22Rv1 (cell line): ENCODE measurements at regions not wholly inside any gene's neighbourhood (a gene's known extent, or its start where the extent isn't known, plus 50 kb on each side); places are given as distances from the start of the nearest gene placed in this dataset.

Experiments
- H3K27ac ChIP-seq: fragments of 450-650 bp; 2 replicates; pipeline ENCODE4 v1.5.1; 2017
- ZFX ChIP-seq: fragments of 450-650 bp; IDR thresholded peaks from 2 replicates; pipeline ENCODE4 v1.6.1; 2017; ENCODE audit warnings: antibody characterized with exemption, borderline replicate concordance
- TF ChIP-seq, protein P1 (sequence below): fragments of 450-650 bp; IDR thresholded peaks from 2 replicates; pipeline ENCODE4 v1.5.1; 2017; ENCODE audit warnings: mild to moderate bottlenecking

DNA sequence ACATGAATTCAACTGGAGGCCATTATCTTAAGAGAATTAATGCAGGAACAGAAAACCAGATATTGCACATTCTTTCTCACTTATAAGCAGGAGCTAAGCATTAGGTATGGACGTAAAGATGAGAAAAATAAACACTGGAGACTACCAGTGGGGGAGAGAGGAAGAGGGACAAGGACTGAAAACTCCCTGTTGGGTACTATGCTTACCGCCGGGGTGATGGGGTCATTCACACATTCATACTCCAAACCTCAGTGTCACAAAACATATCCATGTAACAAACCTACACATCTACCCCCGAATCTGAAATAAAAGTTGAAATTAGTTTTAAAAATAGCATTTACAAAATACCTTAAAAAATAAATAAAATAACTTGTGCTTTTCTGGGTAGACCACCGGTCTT, 80.8 kb upstream of the RAP1B start:
- TF ChIP-seq ZFX = no peak
- TF ChIP-seq, protein P1, sequence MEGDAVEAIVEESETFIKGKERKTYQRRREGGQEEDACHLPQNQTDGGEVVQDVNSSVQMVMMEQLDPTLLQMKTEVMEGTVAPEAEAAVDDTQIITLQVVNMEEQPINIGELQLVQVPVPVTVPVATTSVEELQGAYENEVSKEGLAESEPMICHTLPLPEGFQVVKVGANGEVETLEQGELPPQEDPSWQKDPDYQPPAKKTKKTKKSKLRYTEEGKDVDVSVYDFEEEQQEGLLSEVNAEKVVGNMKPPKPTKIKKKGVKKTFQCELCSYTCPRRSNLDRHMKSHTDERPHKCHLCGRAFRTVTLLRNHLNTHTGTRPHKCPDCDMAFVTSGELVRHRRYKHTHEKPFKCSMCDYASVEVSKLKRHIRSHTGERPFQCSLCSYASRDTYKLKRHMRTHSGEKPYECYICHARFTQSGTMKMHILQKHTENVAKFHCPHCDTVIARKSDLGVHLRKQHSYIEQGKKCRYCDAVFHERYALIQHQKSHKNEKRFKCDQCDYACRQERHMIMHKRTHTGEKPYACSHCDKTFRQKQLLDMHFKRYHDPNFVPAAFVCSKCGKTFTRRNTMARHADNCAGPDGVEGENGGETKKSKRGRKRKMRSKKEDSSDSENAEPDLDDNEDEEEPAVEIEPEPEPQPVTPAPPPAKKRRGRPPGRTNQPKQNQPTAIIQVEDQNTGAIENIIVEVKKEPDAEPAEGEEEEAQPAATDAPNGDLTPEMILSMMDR = no peak
- no peak overlapping the region for H3K27ac ChIP-seq

DNA sequence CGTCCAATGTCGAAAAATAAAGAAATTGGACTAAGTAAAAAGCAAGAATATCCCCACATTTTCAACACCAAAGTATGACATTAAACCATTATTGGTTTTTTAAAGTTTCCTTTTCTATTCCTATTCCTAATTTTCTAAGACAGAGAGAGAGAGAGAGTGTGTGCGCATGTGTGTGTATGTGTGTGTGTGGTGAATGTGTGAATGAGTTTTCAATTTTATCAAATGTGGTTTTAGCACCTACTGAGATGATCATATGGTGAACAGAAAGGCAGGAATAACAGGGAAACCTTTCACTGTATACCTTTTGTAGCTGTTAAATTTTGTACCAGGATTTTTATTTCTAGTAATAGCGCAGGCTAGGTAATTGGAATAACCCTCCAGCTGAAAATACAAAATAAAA, 80.4 kb upstream of the RAP1B start:
- no peak overlapping the region for H3K27ac ChIP-seq
- TF ChIP-seq ZFX = no peak

DNA sequence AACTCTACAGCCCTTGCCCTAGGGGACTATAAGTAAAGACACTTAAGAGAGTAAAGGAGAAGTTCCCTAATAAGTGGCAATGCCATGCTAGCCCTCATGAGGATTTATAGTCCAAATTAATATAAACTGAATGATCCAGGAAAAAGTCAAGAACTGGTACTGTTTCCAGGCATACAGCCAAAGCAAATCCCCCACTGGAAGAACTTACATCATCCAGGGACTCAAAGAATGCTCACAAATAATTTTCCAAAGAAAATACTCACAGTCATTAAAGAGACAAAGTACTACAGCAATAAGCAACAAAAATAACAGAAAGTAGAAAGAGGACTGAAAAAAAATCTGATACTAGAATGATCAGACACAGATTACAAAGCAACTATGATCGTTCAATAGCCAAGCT, 79.7 kb upstream of the RAP1B start:
- TF ChIP-seq ZFX = no peak
- TF ChIP-seq, protein P1 = no peak
- no peak overlapping the region for H3K27ac ChIP-seq

DNA sequence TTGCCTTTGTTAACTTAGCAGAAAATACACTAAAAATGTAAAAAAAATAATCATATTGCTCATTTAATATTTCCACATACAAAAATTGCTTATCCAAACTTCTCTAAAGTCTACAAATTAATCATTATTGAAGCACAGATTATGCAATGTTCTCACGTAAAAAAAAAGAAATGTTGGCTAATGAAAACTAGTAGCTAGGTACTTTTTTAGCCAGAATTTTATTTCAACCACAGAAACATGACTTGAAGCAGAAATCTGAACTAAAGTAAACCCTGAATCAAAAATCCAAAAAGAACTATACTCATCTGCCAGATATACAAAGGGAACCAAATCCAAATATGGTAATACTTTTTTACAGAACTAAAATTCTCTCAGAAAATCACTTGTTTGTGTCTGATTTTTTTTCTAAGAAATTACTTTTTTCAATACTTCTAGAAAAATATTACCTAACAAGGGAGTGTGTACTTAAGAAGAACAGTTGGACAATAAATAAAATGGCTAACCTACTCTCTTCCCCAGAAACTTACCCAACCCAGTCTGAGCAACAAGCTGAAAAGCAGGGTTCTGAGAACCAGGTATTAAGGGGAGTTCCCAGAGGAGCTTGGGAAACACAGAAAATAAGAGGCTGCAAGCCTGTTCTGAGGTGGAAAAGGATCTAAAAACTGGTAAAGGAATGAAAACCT, 78.4 kb upstream of the RAP1B start:
- no peak overlapping the region for H3K27ac ChIP-seq
- no peak for TF ChIP-seq ZFX
- TF ChIP-seq, protein P1 = no peak

DNA sequence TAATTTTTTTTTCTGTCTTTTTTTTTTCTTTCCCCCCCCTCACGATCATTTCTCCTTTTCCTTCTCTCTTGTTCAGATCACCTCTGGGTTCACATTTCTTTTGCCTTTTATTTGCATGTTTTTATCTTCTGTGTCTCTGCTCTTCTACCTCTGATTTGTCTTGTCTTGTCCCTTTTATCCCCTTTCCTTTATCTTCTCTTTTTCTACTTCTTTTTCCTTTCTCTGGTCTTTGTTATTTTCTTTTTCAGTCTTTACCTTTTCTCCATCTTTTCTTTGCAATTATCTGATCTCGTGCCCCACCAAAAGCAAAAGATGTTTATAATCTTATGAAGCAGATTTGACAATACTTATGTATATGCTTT, 77.8 kb upstream of the RAP1B start:
- H3K27ac ChIP-seq = no peak overlapping the region
- TF ChIP-seq, protein P1 = no peak
- no peak for TF ChIP-seq ZFX

DNA sequence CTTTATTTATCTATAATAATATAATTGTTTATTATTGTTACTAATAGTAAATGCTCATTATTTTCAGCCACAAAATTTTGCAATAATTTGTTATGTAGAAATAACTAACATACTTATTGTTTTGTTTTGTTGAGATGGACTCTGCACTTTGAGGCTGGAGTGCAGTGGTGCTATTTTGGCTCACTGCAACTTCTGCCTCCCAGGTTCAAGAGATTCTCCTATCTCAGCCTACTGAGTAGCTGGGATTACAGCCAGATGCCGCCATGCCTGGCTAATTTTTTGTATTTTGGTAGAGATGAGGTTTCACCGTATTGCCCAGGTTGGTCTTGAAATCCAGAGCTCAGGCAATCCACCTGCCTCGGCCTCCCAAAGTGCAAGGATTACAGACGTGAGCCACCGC, 76.6 kb upstream of the RAP1B start:
- no peak for TF ChIP-seq ZFX
- TF ChIP-seq, protein P1 = no peak
- H3K27ac ChIP-seq = no peak overlapping the region

DNA sequence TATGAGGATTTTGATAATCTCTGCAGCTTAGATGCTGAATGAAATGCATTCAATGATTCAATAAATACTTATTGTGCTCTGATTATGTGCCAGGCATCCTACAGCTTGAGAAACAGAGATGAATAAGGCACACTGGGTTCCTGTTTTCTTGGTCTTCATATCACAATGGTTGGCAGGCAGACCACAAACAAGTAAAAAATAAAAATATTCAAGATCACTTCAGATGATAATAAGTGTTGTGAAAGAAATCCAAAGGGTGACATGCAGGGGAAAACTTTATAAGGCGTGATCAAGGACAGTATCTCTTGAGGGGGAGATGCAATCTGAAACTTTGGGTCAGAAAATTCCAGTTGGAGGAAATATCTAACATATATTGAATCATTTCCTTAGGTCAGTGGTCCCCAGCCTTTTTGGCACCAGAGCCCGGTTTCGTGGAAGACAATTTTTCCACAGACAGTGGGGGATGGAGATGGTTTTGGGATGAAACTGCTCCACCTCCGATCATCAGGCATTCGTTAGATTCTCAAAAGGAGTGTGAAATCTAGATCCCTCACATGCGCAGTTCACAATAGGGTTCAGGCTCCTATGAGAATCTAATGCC, 73.7 kb upstream of the RAP1B start:
- no peak for TF ChIP-seq ZFX
- TF ChIP-seq, protein P1 = no peak
- no peak overlapping the region for H3K27ac ChIP-seq

DNA sequence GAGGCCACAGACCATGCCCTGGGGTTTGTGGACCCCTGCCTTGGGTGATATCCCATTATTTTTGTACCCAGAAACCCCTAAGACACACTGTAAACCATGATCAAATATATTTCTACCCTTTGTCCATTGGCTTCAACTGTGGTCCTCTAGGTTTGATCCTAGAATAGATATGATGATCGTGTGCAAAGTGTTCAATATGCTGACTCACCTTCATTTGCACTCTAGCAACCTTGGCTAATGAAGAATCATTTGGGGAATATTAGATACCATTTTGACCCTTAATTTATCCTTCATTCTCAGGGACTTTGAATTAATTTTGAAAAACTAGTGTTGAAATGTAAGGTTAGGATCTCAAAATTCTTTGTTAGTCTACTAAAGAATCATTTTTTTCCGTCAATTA, 73.1 kb upstream of the RAP1B start:
- no peak overlapping the region for H3K27ac ChIP-seq
- TF ChIP-seq, protein P1 = no peak
- no peak for TF ChIP-seq ZFX
